Activated CD4-positive, alpha-beta memory T cell treated with anti-CD3 and anti-CD28 coated beads, Interleukin-2, amount 10 ng/mL, durations not matched to agents 7 days and 5 days (primary cell): ENCODE measurements at regions not wholly inside any gene's neighbourhood (a gene's known extent, or its start where the extent isn't known, plus 50 kb on each side); places are given as distances from the start of the nearest gene placed in this dataset.
A peak's percentile ranks its signal among the peaks of the same experiment; 100 is the strongest.
"Not testable (repeated sequence)": the region's sequence is repeated elsewhere in the genome, so short reads cannot be mapped to it uniquely, and the experiment has no call there.

Experiments
- CTCF ChIA-PET: fragments of 350-600 bp; sonication (Branson Sonifier 250); formaldehyde crosslinking; loops from one replicate; lab custom pipeline; 2021; ENCODE audit warnings: antibody characterized with exemption, inconsistent platforms; lab: Charles Lee
- POLR2A ChIA-PET: fragments of 350-600 bp; sonication (Branson Sonifier 250); formaldehyde crosslinking; loops from one replicate; lab custom pipeline; 2021; ENCODE audit warnings: antibody characterized with exemption; lab: Charles Lee
- DNase-seq: peaks from one replicate; pipeline ENCODE4 v3.0.0-alpha.2; 2020
- H3K27ac Mint-ChIP-seq: one replicate; pipeline ENCODE4 v1.8.0; 2021; ENCODE audit warnings: mild to moderate bottlenecking, mixed read lengths
- H3K27me3 Mint-ChIP-seq: one replicate; pipeline ENCODE4 v1.8.0; 2021; ENCODE audit warnings: mixed read lengths
- H3K36me3 Mint-ChIP-seq: one replicate; pipeline ENCODE4 v1.8.0; 2021; ENCODE audit warnings: low read depth, mixed read lengths
- H3K4me1 Mint-ChIP-seq: one replicate; pipeline ENCODE4 v1.8.0; 2021; ENCODE audit warnings: mixed read lengths
- H3K4me3 Mint-ChIP-seq: one replicate; pipeline ENCODE4 v1.8.0; 2021; ENCODE audit warnings: mild to moderate bottlenecking, mixed read lengths
- H3K9me3 Mint-ChIP-seq: one replicate; pipeline ENCODE4 v1.8.0; 2021; ENCODE audit warnings: mixed read lengths

GRCh38 chr10:100650693-100651092, 94.7 kb upstream of the PAX2 start:
- Mint-ChIP-seq H3K9me3 (no peaks in the 10 kb centered on the region), H3K4me3 (no peak overlapping the region), H3K27ac (no peak overlapping the region), H3K36me3 (peaks cover 5% of the 10 kb centered on the region), H3K27me3 (peaks cover 61% of the 10 kb centered on the region), H3K4me1 (peaks cover 14% of the 10 kb centered on the region)
- DNase-seq, result no peak
- CTCF ChIA-PET, result no interaction called here
- POLR2A ChIA-PET, result no interaction called here

GRCh38 chr10:100651099-100651498, 94.3 kb upstream of the PAX2 start:
- H3K36me3 Mint-ChIP-seq, POLR2A ChIA-PET, H3K9me3 Mint-ChIP-seq, CTCF ChIA-PET, H3K27ac Mint-ChIP-seq, DNase-seq, H3K4me3 Mint-ChIP-seq: not testable (repeated sequence)
- Mint-ChIP-seq H3K27me3 (peaks cover 61% of the 10 kb centered on the region), H3K4me1 (peaks cover 18% of the 10 kb centered on the region)

GRCh38 chr10:100651916-100652315, 93.5 kb upstream of the PAX2 start:
- H3K27me3 Mint-ChIP-seq, result peaks cover 57% of the 10 kb centered on the region
- H3K9me3 Mint-ChIP-seq, result no peaks in the 10 kb centered on the region
- H3K4me1 Mint-ChIP-seq, result peaks cover 18% of the 10 kb centered on the region
- H3K36me3 Mint-ChIP-seq, result peaks cover 5% of the 10 kb centered on the region
- ChIA-PET CTCF (no interaction called here), POLR2A (no interaction called here)
- H3K27ac Mint-ChIP-seq, result no peak overlapping the region
- DNase-seq, result no peak
- H3K4me3 Mint-ChIP-seq, result no peak overlapping the region

- H3K27ac Mint-ChIP-seq, result no peak overlapping the region
- no peak overlapping the region for H3K4me3 Mint-ChIP-seq
- CTCF ChIA-PET, result no interaction called here
Measured at GRCh38 chr10:100652406-100653135, 92.8 kb upstream of the PAX2 start.

GRCh38 chr10:100653238-100653956, 92.0 kb upstream of the PAX2 start:
- H3K4me1 Mint-ChIP-seq, result peaks cover 20% of the 10 kb centered on the region
- H3K4me3 Mint-ChIP-seq, result peak overlapping the region; percentile 8
- H3K27ac Mint-ChIP-seq, result no peak overlapping the region
- ChIA-PET POLR2A (no interaction called here), CTCF (no interaction called here)
- H3K9me3 Mint-ChIP-seq, result no peaks in the 10 kb centered on the region
- no peak for DNase-seq
- peaks cover 66% of the 10 kb centered on the region for H3K27me3 Mint-ChIP-seq
- peaks cover 5% of the 10 kb centered on the region for H3K36me3 Mint-ChIP-seq

More at GRCh38 chr10:100652406-100653135, 92.8 kb upstream of the PAX2 start:
- peaks cover 20% of the 10 kb centered on the region for H3K4me1 Mint-ChIP-seq
- H3K9me3 Mint-ChIP-seq, result no peaks in the 10 kb centered on the region
- POLR2A ChIA-PET, result no interaction called here
- DNase-seq, result no peak
- H3K27me3 Mint-ChIP-seq, result peaks cover 62% of the 10 kb centered on the region
- H3K36me3 Mint-ChIP-seq, result peaks cover 5% of the 10 kb centered on the region

- CTCF ChIA-PET, result no interaction called here
- no peaks in the 10 kb centered on the region for H3K9me3 Mint-ChIP-seq
- POLR2A ChIA-PET, result no interaction called here
- H3K4me1 Mint-ChIP-seq, result peaks cover 22% of the 10 kb centered on the region
- no peak overlapping the region for H3K27ac Mint-ChIP-seq
- peak; percentile 37 for DNase-seq
- peaks cover 65% of the 10 kb centered on the region for H3K27me3 Mint-ChIP-seq
- peaks cover 5% of the 10 kb centered on the region for H3K36me3 Mint-ChIP-seq
- H3K4me3 Mint-ChIP-seq, result peak overlapping the region; percentile 46
Measured at GRCh38 chr10:100653957-100654781, 91.2 kb upstream of the PAX2 start.

GRCh38 chr10:100654782-100655325, 90.5 kb upstream of the PAX2 start:
- Mint-ChIP-seq H3K27ac (no peak overlapping the region), H3K9me3 (no peaks in the 10 kb centered on the region), H3K27me3 (peaks cover 68% of the 10 kb centered on the region), H3K4me1 (peaks cover 23% of the 10 kb centered on the region), H3K4me3 (peak overlapping the region; percentile 53), H3K36me3 (peaks cover 5% of the 10 kb centered on the region)
- DNase-seq, result peak; percentile 25
- CTCF ChIA-PET, result no interaction called here
- POLR2A ChIA-PET, result no interaction called here

- H3K36me3 Mint-ChIP-seq, result peaks cover 5% of the 10 kb centered on the region
- ChIA-PET CTCF (no interaction called here), POLR2A (no interaction called here)
- no peaks in the 10 kb centered on the region for H3K9me3 Mint-ChIP-seq
- peaks cover 23% of the 10 kb centered on the region for H3K4me1 Mint-ChIP-seq
- peaks cover 71% of the 10 kb centered on the region for H3K27me3 Mint-ChIP-seq
- H3K27ac Mint-ChIP-seq, result no peak overlapping the region
- peak overlapping the region; percentile 15 for H3K4me3 Mint-ChIP-seq
- DNase-seq, result no peak
Measured at GRCh38 chr10:100655326-100655759, 90.0 kb upstream of the PAX2 start.

GRCh38 chr10:100655760-100656421, 89.5 kb upstream of the PAX2 start:
- H3K9me3 Mint-ChIP-seq, result no peaks in the 10 kb centered on the region
- H3K27ac Mint-ChIP-seq, result no peak overlapping the region
- ChIA-PET CTCF (no interaction called here), POLR2A (no interaction called here)
- DNase-seq, result no peak
- H3K4me1 Mint-ChIP-seq, result peaks cover 23% of the 10 kb centered on the region
- peak overlapping the region; percentile 8 for H3K4me3 Mint-ChIP-seq
- H3K27me3 Mint-ChIP-seq, result peaks cover 76% of the 10 kb centered on the region
- peaks cover 5% of the 10 kb centered on the region for H3K36me3 Mint-ChIP-seq

GRCh38 chr10:100656454-100656853, 88.9 kb upstream of the PAX2 start:
- CTCF ChIA-PET, result no interaction called here
- H3K36me3 Mint-ChIP-seq, result peaks cover 5% of the 10 kb centered on the region
- H3K4me3 Mint-ChIP-seq, result no peak overlapping the region
- H3K27me3 Mint-ChIP-seq, result peaks cover 79% of the 10 kb centered on the region
- POLR2A ChIA-PET, result no interaction called here
- H3K27ac Mint-ChIP-seq, result no peak overlapping the region
- no peaks in the 10 kb centered on the region for H3K9me3 Mint-ChIP-seq
- H3K4me1 Mint-ChIP-seq, result peaks cover 23% of the 10 kb centered on the region
- DNase-seq, result no peak

- DNase-seq, result no peak
- H3K27ac Mint-ChIP-seq, result no peak overlapping the region
- peaks cover 5% of the 10 kb centered on the region for H3K36me3 Mint-ChIP-seq
- ChIA-PET CTCF (no interaction called here), POLR2A (no interaction called here)
- H3K27me3 Mint-ChIP-seq, result peaks cover 75% of the 10 kb centered on the region
- H3K4me3 Mint-ChIP-seq, result no peak overlapping the region
- H3K9me3 Mint-ChIP-seq, result no peaks in the 10 kb centered on the region
- peaks cover 23% of the 10 kb centered on the region for H3K4me1 Mint-ChIP-seq
Measured at GRCh38 chr10:100658269-100658668, 87.1 kb upstream of the PAX2 start.

- ChIA-PET CTCF (no interaction called here), POLR2A (no interaction called here)
- H3K27me3 Mint-ChIP-seq, result peaks cover 76% of the 10 kb centered on the region
- no peak for DNase-seq
- H3K9me3 Mint-ChIP-seq, result no peaks in the 10 kb centered on the region
- H3K4me3 Mint-ChIP-seq, result no peak overlapping the region
- H3K27ac Mint-ChIP-seq, result no peak overlapping the region
- H3K36me3 Mint-ChIP-seq, result peaks cover 5% of the 10 kb centered on the region
- H3K4me1 Mint-ChIP-seq, result peaks cover 19% of the 10 kb centered on the region
Measured at GRCh38 chr10:100659361-100660098, 85.9 kb upstream of the PAX2 start.
